Hepatocyte (in vitro differentiated cells): ENCODE measurements at regions not wholly inside any gene's neighbourhood (a gene's known extent, or its start where the extent isn't known, plus 50 kb on each side); places are given as distances from the start of the nearest gene placed in this dataset.

Experiments used
- DNase-seq: peaks from one replicate; pipeline ENCODE4 v3.0.0-alpha.2; 2016; ENCODE audit warnings: low spot score
- H2AFZ ChIP-seq: fragments of 200-600 bp; sonication (generic); 2 replicates; pipeline ENCODE4 v1.6.0; 2016; ENCODE audit warnings: antibody characterized with exemption, mild to moderate bottlenecking
- H3K27ac ChIP-seq: fragments of 200-600 bp; sonication (generic); 2 replicates; pipeline ENCODE4 v1.5.1; 2016; ENCODE audit warnings: mild to moderate bottlenecking
- H3K27me3 ChIP-seq: fragments of 200-600 bp; sonication (generic); 2 replicates; pipeline ENCODE4 v1.6.1; 2016
- H3K36me3 ChIP-seq: fragments of 200-600 bp; sonication (generic); replicated peaks from 2 replicates; pipeline ENCODE4 v1.5.1; 2016; ENCODE audit warnings: low read depth; ENCODE audit not compliant: insufficient read depth
- H3K4me1 ChIP-seq: fragments of 200-600 bp; sonication (generic); 2 replicates; pipeline ENCODE4 v1.5.1; 2016; ENCODE audit warnings: mild to moderate bottlenecking, moderate library complexity; ENCODE audit not compliant: insufficient read depth
- H3K4me2 ChIP-seq: fragments of 200-600 bp; sonication (generic); 2 replicates; pipeline ENCODE4 v1.6.0; 2016
- H3K4me3 ChIP-seq: fragments of 200-600 bp; sonication (generic); 2 replicates; pipeline ENCODE4 v1.5.1; 2016; ENCODE audit warnings: mild to moderate bottlenecking
- H3K79me2 ChIP-seq: fragments of 200-600 bp; sonication (generic); 2 replicates; pipeline ENCODE4 v1.6.0; 2017; ENCODE audit warnings: mild to moderate bottlenecking
- H3K9me2 ChIP-seq: fragments of 200-600 bp; sonication (generic); replicated peaks from 2 replicates; pipeline ENCODE4 v1.6.0; 2017; ENCODE audit warnings: mild to moderate bottlenecking; ENCODE audit not compliant: insufficient read depth
- H3K9me3 ChIP-seq: fragments of 200-600 bp; sonication (generic); 2 replicates; pipeline ENCODE4 v1.5.1; 2016; ENCODE audit warnings: low read depth, mild to moderate bottlenecking
- H4K20me1 ChIP-seq: fragments of 200-600 bp; sonication (generic); 2 replicates; pipeline ENCODE4 v1.6.0; 2016; ENCODE audit warnings: mild to moderate bottlenecking; ENCODE audit not compliant: insufficient read depth, poor library complexity, severe bottlenecking
- EZH2 ChIP-seq: fragments of 200-600 bp; sonication (generic); IDR thresholded peaks from 2 replicates; pipeline ENCODE4 v1.6.1; 2016; ENCODE audit warnings: antibody characterized with exemption, mild to moderate bottlenecking, borderline replicate concordance
- EZH2phosphoT487 ChIP-seq: fragments of 200-600 bp; sonication (generic); IDR thresholded peaks from one replicate; pipeline ENCODE4 v1.6.1; 2018; ENCODE audit warnings: antibody characterized with exemption, mild to moderate bottlenecking, low read depth, moderate library complexity; ENCODE audit not compliant: unreplicated experiment, severe bottlenecking
- WGBS: methylation state at CpG from one replicate; pipeline ENCODE4 v1.1.6; 2016; ENCODE audit warnings: low lambda C conversion rate; ENCODE audit errors: missing lambda C conversion rate; 5-methylcytosine and 5-hydroxymethylcytosine counted together
- TF ChIP-seq, protein P1 (sequence below): fragments of 200-600 bp; sonication (generic); IDR thresholded peaks from 2 replicates; pipeline ENCODE4 v1.5.1; 2016; ENCODE audit warnings: antibody characterized with exemption, mild to moderate bottlenecking; ENCODE audit not compliant: poor library complexity

DNA sequence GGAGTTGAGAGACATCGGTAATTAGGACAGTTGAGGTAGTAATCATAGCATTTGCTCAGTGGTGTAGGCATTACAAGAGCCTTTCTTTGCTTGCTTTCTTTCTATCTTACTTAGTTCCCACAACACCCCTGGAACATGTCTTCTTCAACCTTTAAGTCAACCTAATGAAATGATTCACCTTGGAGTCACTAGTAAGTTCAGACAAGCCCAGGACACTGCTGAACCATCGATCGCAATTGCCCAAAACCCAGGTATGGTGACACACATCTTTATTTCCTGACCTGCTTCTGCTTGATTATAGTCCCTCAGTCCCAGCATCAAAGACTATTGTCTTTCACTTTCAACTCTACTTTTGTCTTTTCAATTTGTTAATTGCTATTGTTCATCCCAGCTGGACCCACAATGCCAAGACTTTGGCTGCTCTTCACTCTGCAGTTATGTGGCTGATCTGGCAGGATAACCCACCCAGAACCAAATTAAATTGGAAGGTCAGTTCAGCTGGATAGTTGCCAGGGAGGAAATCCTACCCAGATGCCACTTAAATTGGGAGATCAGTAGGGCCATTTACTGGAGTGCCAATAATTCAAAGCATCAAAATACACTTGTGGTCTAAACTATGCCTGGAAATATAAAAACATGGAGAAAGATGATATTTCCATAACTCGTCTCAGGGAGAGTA is 272.9 kb downstream of the RWDD3 start:
- H3K36me3 ChIP-seq = no peaks in the 10 kb centered on the region

DNA sequence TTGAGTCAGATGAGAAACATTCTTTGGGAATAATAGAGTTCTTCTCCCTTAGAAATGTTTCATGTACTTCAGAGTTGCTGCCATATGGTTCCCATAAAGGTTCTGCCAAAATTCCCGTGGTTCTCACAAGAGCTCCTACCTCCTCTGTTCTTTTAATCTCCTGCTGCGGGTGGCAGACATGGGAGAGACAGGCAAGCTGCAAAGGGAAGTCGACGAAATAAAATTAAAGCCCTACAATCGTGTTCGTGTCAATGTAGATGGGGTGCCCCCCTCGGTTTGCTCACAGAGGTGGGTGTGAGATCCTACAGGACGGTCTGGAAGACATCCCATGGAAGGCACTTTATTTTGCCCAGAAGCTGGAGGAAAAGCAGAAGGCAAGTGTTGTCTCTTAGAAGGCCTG is 276.0 kb downstream of the RWDD3 start:
- Histone ChIP-seq H3K79me2 (no peaks in the 10 kb centered on the region), H3K36me3 (no peaks in the 10 kb centered on the region), H3K4me3 (no peak overlapping the region), H3K9me2 (no peaks in the 10 kb centered on the region), H3K4me2 (no peak overlapping the region), H2AFZ (no peak overlapping the region), H3K27me3 (no peaks in the 10 kb centered on the region), H3K4me1 (peaks cover 6% of the 10 kb centered on the region), H3K9me3 (no peaks in the 10 kb centered on the region), H3K27ac (no peak overlapping the region), H4K20me1 (no peaks in the 10 kb centered on the region)
- WGBS = 53% methylated on average over 8 of the region's 8 CpGs
- DNase-seq = no peak
- TF ChIP-seq, protein P1, sequence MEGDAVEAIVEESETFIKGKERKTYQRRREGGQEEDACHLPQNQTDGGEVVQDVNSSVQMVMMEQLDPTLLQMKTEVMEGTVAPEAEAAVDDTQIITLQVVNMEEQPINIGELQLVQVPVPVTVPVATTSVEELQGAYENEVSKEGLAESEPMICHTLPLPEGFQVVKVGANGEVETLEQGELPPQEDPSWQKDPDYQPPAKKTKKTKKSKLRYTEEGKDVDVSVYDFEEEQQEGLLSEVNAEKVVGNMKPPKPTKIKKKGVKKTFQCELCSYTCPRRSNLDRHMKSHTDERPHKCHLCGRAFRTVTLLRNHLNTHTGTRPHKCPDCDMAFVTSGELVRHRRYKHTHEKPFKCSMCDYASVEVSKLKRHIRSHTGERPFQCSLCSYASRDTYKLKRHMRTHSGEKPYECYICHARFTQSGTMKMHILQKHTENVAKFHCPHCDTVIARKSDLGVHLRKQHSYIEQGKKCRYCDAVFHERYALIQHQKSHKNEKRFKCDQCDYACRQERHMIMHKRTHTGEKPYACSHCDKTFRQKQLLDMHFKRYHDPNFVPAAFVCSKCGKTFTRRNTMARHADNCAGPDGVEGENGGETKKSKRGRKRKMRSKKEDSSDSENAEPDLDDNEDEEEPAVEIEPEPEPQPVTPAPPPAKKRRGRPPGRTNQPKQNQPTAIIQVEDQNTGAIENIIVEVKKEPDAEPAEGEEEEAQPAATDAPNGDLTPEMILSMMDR = no peak
- no peak for TF ChIP-seq EZH2
- TF ChIP-seq EZH2phosphoT487 = no peak

More for the DNA sequence above, 272.9 kb downstream of the RWDD3 start:
- H3K79me2 ChIP-seq = no peaks in the 10 kb centered on the region
- no peak overlapping the region for H3K4me3 ChIP-seq
- 90% methylated on average over 4 of the region's 4 CpGs for WGBS
- peaks cover 1% of the 10 kb centered on the region for H3K4me1 ChIP-seq
- no peaks in the 10 kb centered on the region for H3K9me2 ChIP-seq
- no peak overlapping the region for H2AFZ ChIP-seq
- H3K4me2 ChIP-seq = no peak overlapping the region
- no peak overlapping the region for H3K27ac ChIP-seq
- no peaks in the 10 kb centered on the region for H3K9me3 ChIP-seq
- no peaks in the 10 kb centered on the region for H3K27me3 ChIP-seq
- no peaks in the 10 kb centered on the region for H4K20me1 ChIP-seq
- DNase-seq = no peak
- TF ChIP-seq EZH2 (no peak), EZH2phosphoT487 (no peak)
- TF ChIP-seq, protein P1 = no peak

DNA sequence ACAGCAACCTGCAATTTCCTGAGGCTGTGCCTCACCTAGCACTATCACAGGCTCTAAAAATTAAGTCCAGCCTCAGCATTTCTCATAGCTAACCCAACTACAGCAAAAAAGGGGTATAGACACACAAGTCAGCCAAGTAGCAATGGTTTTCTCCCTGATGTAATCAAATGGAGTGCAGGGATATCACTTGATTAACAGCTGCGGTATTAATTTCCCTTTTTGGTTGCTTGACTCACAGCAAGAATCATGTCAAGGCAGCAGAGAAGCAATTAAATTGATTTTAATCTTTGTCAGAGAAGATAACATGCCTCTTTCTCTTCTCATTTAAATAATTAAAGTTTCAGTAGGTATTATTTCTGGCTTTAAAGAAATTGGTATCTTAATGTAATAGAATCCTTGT is 278.9 kb downstream of the RWDD3 start:
- Histone ChIP-seq H3K79me2 (no peaks in the 10 kb centered on the region), H3K9me3 (no peaks in the 10 kb centered on the region), H3K4me3 (no peak overlapping the region), H3K4me2 (no peak overlapping the region), H3K36me3 (no peaks in the 10 kb centered on the region), H3K27ac (no peak overlapping the region), H3K9me2 (no peaks in the 10 kb centered on the region), H3K4me1 (peaks cover 6% of the 10 kb centered on the region), H2AFZ (no peak overlapping the region), H4K20me1 (no peaks in the 10 kb centered on the region), H3K27me3 (no peaks in the 10 kb centered on the region)
- DNase-seq = no peak
- 82% methylated on average over 1 of the region's 1 CpG for WGBS
- TF ChIP-seq EZH2 = no peak
- TF ChIP-seq, protein P1 = no peak
- TF ChIP-seq EZH2phosphoT487 = no peak
